GM18507 (cell line): ENCODE measurements at regions not wholly inside any gene's neighbourhood (a gene's known extent, or its start where the extent isn't known, plus 50 kb on each side); places are given as distances from the start of the nearest gene placed in this dataset.

Experiments
- DNase-seq: peaks from one replicate; pipeline ENCODE4 v3.0.0; 2011; ENCODE audit warnings: low read depth; ENCODE audit not compliant: insufficient read length; ENCODE audit errors: extremely low spot score
- FAIRE-seq: peaks from 2 replicates; lab custom pipeline; 2011; peaks lifted over from hg19 to GRCh38; lab: Jason Lieb, UNC

- no peak for FAIRE-seq
- no peak for DNase-seq
These were observed 241.4 kb upstream of the MEX3C start for GRCh38 chr18:51438797-51439350.

DNA sequence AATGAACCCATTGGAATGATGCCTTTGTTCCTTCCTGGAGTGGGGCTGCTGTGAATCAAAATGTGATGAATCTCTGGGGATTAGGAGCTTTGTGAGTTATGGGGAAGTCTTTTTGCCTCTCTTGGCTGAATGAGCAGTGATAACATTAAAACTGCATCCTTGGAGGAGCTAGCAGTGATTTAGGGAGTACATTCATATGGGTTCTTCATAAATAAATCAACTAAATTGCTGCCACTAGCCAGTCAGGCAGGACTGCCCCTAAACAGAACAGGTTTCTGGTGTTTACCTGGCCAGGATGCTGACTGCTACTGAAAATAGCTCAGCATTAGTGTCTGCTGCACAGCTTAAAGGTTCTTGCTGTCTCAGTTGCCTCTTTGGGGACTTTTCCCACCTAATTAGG is 244.5 kb upstream of the MEX3C start:
- no peak for FAIRE-seq
- no peak for DNase-seq

GRCh38 chr18:51446571-51447210 is 249.2 kb upstream of the MEX3C start:
- no peak for FAIRE-seq

GRCh38 chr18:51447351-51448342 is 250.2 kb upstream of the MEX3C start:
- DNase-seq, result no peak
- no peak for FAIRE-seq

More at GRCh38 chr18:51446571-51447210, 249.2 kb upstream of the MEX3C start:
- DNase-seq, result no peak

DNA sequence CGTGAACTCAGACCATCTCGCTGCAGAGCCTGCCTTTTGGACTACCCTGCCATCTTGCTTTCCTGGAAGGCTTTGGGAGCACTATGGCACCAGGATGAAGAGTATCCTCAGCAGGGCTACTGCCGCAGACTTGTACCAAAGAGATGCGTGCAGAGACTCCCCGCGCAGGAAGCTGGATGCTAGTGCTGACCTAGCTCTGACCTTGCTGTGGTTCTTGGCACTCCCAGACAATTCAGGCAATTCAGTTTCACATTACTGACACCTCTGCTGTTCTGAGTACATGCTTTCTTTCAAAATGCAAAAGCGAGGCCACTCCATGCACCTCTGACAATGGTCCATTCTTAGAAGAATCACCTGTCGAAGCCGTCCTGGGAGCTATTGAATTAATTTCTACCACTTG is 251.5 kb upstream of the MEX3C start:
- FAIRE-seq, result no peak
- no peak for DNase-seq

DNA sequence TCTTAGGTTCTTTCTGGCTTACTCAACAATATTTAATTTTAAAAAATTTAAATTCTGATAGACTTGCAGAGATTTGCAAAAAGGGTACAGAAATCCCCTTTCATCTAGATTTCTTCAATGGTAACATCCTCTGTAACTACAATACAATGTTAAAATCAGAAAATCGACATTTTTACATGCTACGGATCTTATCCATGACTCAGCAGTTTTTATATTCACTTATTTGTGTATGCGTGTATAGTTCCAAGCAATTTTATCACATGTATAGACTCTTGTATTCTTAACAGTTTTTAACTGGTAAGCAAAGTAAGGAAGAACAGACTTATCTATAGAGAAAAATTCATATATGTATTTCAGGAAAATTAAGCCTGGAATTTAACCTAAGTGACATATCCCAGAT is 256.1 kb upstream of the MEX3C start:
- DNase-seq, result no peak
- FAIRE-seq, result no peak

DNA sequence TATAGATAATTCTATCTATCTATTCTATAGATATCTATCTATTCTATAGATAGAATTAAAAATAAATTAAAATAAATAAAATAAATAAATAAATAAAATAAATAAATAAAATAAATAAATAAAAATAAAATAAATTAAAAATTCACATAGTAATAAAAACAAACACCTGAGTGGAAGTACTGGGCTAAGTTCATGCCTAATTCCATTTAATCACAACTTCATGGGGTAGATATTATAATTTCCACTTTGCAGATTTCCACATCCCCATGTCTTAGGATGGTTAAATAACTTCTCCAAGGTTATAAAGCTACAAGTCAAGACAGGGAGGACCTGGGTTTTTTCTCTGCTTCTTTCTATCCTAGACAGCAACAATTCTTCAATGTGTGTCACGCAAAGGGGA is 261.4 kb upstream of the MEX3C start:
- no peak for DNase-seq
- no peak for FAIRE-seq

DNA sequence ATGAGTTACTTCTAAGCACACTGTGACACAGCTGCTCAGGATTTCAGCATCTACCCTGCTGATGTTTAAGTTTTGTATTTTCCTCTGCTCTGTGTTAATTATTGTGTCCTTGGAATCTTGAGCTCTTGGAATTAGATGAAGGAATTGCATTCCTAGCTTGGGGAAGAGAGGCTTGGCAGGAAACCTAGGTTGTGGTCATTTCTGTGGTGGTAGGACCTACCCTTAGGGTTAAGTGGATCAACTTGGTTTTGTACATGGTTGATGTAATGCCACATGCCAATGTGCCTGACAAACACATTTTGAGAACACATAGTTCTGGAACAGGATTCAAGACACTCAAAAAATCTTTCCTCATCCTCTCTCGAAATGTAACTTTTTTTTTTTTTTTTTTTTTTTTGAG is 264.5 kb upstream of the MEX3C start:
- no peak for FAIRE-seq
- no peak for DNase-seq

DNA sequence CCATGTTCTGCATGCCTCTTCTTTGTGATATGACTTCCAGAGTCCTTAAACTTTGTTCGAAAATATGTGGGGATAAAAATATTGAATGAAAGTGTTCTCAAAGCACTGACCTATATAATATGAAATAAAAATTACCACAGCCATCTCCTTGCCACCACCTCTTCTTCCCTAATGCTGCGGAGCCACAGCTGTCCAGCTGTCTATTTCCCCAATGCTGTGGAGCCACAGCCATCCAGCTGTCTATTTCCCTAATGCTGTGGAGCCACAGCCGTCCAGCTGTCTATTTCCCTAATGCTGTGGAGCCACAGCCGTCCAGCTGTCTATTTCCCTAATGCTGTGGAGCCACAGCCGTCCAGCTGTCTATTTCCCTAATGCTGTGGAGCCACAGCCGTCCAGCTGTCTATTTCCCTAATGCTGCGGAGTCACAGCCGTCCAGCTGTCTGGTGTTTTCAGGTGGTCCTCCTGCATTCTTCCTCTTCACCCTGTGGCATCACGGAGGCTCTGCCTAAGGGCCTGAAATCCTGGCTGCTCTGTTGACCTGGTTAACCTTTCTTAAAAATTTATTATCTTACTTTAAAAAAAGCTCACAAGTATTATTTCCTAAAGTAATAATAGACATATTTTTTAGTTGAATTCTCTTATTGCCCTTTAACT is 266.1 kb upstream of the MEX3C start:
- DNase-seq, result no peak
- no peak for FAIRE-seq

DNA sequence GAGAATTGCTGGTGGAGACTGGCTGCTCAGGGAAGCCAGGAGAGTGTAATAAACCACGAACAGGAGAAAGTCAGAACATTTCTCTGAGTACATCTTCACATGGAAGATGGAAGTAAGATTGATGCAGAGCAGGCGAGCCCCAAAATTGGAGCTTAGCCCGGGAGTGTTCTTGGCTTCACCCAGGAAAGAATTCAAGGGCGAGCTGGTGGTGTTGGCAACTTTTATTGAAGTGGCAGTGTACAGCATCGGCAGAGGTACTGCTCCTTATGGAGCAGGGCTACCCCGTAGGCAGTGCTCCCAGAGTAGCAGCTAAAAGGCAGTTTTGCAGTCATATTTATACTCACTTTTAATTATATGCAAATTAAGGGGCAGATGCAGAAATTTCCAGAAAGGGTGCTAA is 281.4 kb upstream of the MEX3C start:
- no peak for DNase-seq

DNA sequence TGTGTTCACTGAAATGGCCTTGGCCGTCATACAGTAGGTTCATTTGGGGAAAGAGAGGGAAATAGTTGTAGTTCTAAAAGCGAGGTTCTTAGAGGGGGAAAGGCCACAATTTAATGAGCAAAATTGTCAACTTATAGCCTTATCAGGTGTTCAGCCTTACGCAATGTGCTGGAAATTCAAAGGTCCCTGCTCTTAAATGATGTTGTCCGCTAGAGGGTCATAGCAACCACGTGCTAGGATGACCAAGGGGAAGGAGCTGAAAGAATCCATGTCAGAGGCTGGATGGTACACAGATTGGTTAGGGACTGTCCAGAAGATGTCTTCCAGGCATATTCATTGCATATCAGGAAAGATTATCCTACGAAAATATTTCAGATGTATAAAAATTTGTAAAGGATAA is 282.3 kb upstream of the MEX3C start:
- FAIRE-seq (no peak), DNase-seq (no peak)

More for the DNA sequence above, 281.4 kb upstream of the MEX3C start:
- FAIRE-seq, result no peak

DNA sequence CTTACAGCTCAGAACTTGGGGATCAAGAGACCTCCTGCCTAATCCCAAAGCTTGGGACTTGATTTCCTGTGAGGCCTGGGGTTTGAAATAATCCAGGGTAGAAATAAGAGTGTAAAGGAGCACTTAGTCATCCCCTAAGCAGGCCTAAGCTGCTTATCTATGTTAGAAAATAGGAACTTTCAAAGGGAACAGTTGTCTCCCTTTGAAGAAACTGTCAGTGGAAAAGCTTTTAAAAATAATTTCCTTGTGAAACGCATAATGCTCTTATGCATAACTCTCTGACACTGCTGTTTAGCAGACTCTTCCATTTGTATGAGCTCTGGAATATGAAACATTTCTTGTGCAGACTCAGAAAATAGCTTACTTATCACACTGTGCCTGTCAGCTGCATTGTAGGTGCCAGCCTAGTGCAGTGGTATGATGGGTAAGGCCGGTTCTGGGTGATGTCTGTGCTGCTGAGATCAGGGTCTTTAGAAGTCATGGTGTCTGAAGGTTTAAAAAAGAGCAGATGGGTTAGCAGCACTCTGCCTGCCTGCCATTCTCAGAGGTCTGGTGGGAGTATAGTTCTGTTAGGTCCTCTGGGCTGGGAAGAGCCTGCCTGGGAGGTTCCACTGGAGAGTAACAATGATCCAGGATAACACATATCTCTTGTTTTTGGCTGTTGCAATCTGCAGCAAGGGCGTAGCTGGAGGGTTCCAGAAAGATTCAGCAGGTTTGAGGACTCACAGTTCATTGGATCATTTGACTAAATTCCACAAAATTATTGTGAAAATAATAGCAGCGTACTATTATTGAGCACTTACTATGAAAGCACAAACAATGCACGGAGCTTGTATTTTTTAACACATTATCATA is 283.2 kb upstream of the MEX3C start:
- DNase-seq (no peak), FAIRE-seq (no peak)

DNA sequence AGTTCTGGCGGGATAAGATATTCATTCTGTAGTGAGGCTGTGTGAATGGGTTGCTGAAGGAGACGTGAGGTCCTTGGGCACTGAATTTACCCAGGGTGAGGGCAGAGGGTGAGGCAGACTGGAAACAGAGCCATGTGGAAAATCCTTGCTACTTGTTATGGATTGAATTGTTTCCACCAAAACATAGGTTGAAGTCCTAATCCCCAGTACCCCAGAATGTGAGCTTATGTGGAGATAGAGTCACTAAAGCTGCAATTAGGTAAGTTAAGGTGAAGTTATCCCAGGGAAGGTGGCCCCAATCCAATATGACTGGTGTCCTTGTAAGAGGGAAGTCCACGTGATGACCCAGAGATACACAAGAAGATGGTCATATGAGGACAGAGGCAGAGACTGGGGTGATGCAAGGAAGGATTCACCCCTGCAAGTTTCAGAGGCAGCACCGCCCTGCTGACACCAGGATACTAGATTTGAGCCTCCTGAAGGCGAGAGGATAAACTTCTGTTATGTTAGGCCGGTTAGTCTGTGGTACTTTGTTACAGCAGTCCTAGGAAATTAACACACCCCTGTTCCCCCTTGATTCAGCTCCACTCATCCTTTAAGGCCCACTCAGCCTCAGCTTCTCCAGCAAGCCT is 289.4 kb upstream of the MEX3C start:
- DNase-seq, result no peak
- no peak for FAIRE-seq

DNA sequence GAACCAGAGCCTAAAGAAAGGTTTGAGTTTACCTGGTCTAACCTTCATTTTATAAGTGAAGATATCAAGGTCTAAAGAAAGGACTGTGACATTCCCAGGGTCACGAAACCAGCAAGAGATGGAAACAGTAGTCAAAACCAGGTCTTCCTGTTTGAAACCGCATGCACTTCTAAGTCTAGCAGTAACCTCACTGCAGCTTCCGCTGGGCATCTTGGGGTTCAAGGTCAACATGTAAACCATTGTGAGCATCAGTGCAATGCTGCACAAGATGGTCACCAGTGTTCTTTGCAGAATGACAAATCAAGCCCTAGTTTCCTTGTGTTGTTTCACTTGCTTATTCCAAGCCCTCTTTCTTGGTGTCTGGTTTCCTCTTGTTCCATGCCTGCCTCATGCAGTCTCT is 292.9 kb upstream of the MEX3C start:
- FAIRE-seq, result no peak
- DNase-seq, result no peak

DNA sequence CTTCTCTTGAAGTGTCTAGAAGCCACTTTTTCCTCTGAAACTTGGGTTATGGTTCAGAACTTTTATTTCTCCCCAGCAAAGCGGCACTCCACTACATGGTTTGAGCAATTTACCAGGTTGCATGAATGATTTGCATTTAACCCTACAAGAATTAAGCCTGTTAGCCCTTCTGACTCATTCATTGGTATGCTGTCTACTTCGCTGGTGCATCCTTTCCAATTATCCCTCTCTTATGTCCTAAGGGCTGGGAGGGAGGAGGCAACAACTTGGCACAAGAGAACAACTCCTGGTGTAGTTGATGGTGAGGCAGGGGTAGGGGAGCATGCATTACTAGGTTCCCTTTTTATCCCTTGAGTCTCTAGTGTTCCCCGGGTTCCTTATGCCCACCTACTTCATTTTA is 293.4 kb upstream of the MEX3C start:
- DNase-seq (no peak), FAIRE-seq (no peak)

GRCh38 chr18:51491678-51492372 is 294.3 kb upstream of the MEX3C start:
- FAIRE-seq, result no peak
- no peak for DNase-seq

- DNase-seq (no peak), FAIRE-seq (no peak)
These were observed 300.8 kb upstream of the MEX3C start for GRCh38 chr18:51498085-51498855.

GRCh38 chr18:51503351-51503750 is 305.9 kb upstream of the MEX3C start:
- FAIRE-seq, result no peak
- no peak for DNase-seq
